ENCODE measurements at regions not wholly inside any gene's neighbourhood (a gene's known extent, or its start where the extent isn't known, plus 50 kb on each side); places are given as distances from the start of the nearest gene placed in this dataset.

DNA sequence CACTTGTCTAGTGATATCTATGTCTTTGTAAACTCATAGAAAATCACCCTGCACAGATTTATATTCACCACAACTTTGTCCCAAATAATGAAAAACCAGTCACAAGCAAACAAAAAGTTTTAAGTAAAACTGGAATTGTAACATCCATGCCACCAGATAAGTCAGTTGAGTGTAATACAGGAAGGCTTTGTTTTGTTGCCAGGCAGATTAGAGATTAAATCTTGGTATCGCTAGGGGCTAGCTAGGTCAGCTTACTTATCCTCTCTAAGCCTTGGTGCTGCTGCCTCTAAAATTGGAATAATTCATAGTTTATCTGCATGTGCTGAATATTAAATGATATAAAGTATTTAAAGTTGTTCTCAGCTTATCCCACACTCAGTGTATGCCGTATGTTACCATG is 1062.5 kb downstream of the CDH9 start:
- TF ChIP-seq EZH2 (IDR thresholded peaks at IDR 0.05; ENCODE audit: borderline replicate concordance, insufficient read depth, low read length, poor library complexity, severe bottlenecking) (no peak), EP300 (conservative IDR thresholded peaks at IDR 0.05; ENCODE audit: poor library complexity, severe bottlenecking) (no peak), RAD21 (conservative IDR thresholded peaks at IDR 0.05) (no peak), MXI1 (conservative IDR thresholded peaks at IDR 0.05; ENCODE audit: poor library complexity, severe bottlenecking) (no peak), POLR2AphosphoS5 (IDR thresholded peaks at IDR 0.05) (no peak), TAF1 (IDR thresholded peaks at IDR 0.05; ENCODE audit: low read depth) (no peak), SMC3 (conservative IDR thresholded peaks at IDR 0.05; ENCODE audit: poor library complexity) (no peak)
- TF ChIP-seq, protein P1, sequence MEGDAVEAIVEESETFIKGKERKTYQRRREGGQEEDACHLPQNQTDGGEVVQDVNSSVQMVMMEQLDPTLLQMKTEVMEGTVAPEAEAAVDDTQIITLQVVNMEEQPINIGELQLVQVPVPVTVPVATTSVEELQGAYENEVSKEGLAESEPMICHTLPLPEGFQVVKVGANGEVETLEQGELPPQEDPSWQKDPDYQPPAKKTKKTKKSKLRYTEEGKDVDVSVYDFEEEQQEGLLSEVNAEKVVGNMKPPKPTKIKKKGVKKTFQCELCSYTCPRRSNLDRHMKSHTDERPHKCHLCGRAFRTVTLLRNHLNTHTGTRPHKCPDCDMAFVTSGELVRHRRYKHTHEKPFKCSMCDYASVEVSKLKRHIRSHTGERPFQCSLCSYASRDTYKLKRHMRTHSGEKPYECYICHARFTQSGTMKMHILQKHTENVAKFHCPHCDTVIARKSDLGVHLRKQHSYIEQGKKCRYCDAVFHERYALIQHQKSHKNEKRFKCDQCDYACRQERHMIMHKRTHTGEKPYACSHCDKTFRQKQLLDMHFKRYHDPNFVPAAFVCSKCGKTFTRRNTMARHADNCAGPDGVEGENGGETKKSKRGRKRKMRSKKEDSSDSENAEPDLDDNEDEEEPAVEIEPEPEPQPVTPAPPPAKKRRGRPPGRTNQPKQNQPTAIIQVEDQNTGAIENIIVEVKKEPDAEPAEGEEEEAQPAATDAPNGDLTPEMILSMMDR (IDR thresholded peaks at IDR 0.05; ENCODE audit: poor library complexity, severe bottlenecking), result no peak
- TF ChIP-seq, protein P2, sequence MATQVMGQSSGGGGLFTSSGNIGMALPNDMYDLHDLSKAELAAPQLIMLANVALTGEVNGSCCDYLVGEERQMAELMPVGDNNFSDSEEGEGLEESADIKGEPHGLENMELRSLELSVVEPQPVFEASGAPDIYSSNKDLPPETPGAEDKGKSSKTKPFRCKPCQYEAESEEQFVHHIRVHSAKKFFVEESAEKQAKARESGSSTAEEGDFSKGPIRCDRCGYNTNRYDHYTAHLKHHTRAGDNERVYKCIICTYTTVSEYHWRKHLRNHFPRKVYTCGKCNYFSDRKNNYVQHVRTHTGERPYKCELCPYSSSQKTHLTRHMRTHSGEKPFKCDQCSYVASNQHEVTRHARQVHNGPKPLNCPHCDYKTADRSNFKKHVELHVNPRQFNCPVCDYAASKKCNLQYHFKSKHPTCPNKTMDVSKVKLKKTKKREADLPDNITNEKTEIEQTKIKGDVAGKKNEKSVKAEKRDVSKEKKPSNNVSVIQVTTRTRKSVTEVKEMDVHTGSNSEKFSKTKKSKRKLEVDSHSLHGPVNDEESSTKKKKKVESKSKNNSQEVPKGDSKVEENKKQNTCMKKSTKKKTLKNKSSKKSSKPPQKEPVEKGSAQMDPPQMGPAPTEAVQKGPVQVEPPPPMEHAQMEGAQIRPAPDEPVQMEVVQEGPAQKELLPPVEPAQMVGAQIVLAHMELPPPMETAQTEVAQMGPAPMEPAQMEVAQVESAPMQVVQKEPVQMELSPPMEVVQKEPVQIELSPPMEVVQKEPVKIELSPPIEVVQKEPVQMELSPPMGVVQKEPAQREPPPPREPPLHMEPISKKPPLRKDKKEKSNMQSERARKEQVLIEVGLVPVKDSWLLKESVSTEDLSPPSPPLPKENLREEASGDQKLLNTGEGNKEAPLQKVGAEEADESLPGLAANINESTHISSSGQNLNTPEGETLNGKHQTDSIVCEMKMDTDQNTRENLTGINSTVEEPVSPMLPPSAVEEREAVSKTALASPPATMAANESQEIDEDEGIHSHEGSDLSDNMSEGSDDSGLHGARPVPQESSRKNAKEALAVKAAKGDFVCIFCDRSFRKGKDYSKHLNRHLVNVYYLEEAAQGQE (IDR thresholded peaks at IDR 0.05; ENCODE audit: borderline replicate concordance), result no peak
